PC-3 (cell line): ENCODE measurements at regions not wholly inside any gene's neighbourhood (a gene's known extent, or its start where the extent isn't known, plus 50 kb on each side); places are given as distances from the start of the nearest gene placed in this dataset.

Source experiments
- EZH2 ChIP-seq: fragments of 300-600 bp; sonication (generic); IDR thresholded peaks from one replicate; pipeline ENCODE4 v1.6.1; 2017; ENCODE audit warnings: antibody characterized with exemption, mild to moderate bottlenecking, low read length; ENCODE audit not compliant: unreplicated experiment
- EZH2phosphoT487 ChIP-seq: fragments of 300-600 bp; sonication (generic); IDR thresholded peaks from 2 replicates; pipeline ENCODE4 v1.6.1; 2018; ENCODE audit warnings: mild to moderate bottlenecking, antibody characterized with exemption, low read length, borderline replicate concordance

DNA sequence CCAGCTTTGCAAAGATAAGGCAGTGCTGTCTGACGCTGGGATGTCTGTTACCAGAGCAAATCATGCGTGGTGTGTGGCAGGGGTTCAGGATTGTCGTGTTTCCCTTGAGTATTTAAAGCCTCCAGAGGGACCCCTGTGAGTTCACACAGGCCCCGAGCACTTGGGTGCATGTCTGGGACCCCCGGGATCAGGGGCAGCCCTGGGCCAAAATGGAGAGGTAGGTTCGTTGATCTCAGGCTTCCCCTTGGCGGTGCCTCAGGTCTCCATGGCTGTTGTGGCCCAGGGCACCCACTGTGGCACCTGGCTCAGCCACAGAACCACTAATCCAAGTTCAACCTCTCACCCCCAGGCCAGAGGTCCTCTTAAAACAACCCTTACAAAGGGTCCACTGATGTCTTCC, 523.1 kb upstream of the DPP6 start:
- TF ChIP-seq EZH2phosphoT487 (no peak), EZH2 (no peak)
